DND-41 (cell line): ENCODE measurements at regions not wholly inside any gene's neighbourhood (a gene's known extent, or its start where the extent isn't known, plus 50 kb on each side); places are given as distances from the start of the nearest gene placed in this dataset.

Experiments
- ATAC-seq: fragments of 200-7000 bp; cut with Tn5 transposase; 3 replicates; pipeline ENCODE4 v1.9.1; 2021; ENCODE audit warnings: low read depth; ENCODE audit not compliant: insufficient read depth
- DNase-seq: peaks from one replicate; pipeline ENCODE4 v3.0.0-alpha.2; 2020
- H2AFZ ChIP-seq: 2 replicates; pipeline ENCODE4 v1.6.0; 2012; ENCODE audit warnings: low read depth, low read length
- H3K27ac ChIP-seq: 2 replicates; pipeline ENCODE4 v1.5.1; 2012; ENCODE audit warnings: low read length, inconsistent platforms
- H3K27me3 ChIP-seq: fragments of 200-600 bp; sonication (generic); 2 replicates; pipeline ENCODE4 v1.6.0; 2012; ENCODE audit warnings: low read length, mild to moderate bottlenecking, inconsistent platforms; ENCODE audit not compliant: insufficient read depth, poor library complexity
- H3K36me3 ChIP-seq: 2 replicates; pipeline ENCODE4 v1.5.1; 2012; ENCODE audit warnings: low read length, inconsistent platforms; ENCODE audit not compliant: insufficient read depth
- H3K4me1 ChIP-seq: 2 replicates; pipeline ENCODE4 v1.5.1; 2012; ENCODE audit warnings: mild to moderate bottlenecking, low read length; ENCODE audit not compliant: insufficient read depth
- H3K4me2 ChIP-seq: 2 replicates; pipeline ENCODE4 v1.6.0; 2012; ENCODE audit warnings: mild to moderate bottlenecking, moderate library complexity, low read length, inconsistent platforms; ENCODE audit not compliant: insufficient read depth
- H3K4me3 ChIP-seq, 2 experiments: fragments of 200-600 bp in 1 of 2; shearing (Covaris generic) in 1 of 2; 2 replicates each; pipeline ENCODE4 v1.5.1; 2012 to 2016; ENCODE audit warnings: inconsistent platforms in 2 of 2, low read length in 2 of 2, mild to moderate bottlenecking in 2 of 2, low read depth in 1 of 2, moderate library complexity in 1 of 2
- H3K79me2 ChIP-seq: 2 replicates; pipeline ENCODE4 v1.6.0; 2012; ENCODE audit warnings: low read length, inconsistent platforms; ENCODE audit not compliant: insufficient read depth
- H3K9ac ChIP-seq: 2 replicates; pipeline ENCODE4 v1.6.0; 2012; ENCODE audit warnings: low read depth, mild to moderate bottlenecking, inconsistent platforms, low read length, moderate library complexity
- H3K9me3 ChIP-seq: 2 replicates; pipeline ENCODE4 v1.5.1; 2012; ENCODE audit warnings: low read length, moderate library complexity, mild to moderate bottlenecking, inconsistent platforms; ENCODE audit not compliant: insufficient read depth, severe bottlenecking
- H4K20me1 ChIP-seq: 2 replicates; pipeline ENCODE4 v1.6.0; 2012; ENCODE audit warnings: low read length; ENCODE audit not compliant: insufficient read depth
- CTCF ChIP-seq: IDR thresholded peaks from 2 replicates; pipeline ENCODE4 v1.5.1; 2012; ENCODE audit warnings: borderline replicate concordance, low read length, moderate library complexity, mild to moderate bottlenecking; ENCODE audit not compliant: poor library complexity, severe bottlenecking; ENCODE audit errors: extremely low read depth
- EZH2 ChIP-seq: IDR thresholded peaks from 3 replicates; pipeline ENCODE4 v1.6.1; 2012; ENCODE audit warnings: borderline replicate concordance, low read depth, mild to moderate bottlenecking, moderate library complexity, low read length, inconsistent platforms; ENCODE audit not compliant: severe bottlenecking

GRCh38 chr12:22766911-22767420 lies 142.0 kb downstream of the ETNK1 start:
- no peaks in the 10 kb centered on the region for H4K20me1 ChIP-seq
- H3K27ac ChIP-seq = no peak overlapping the region
- no peaks in the 10 kb centered on the region for H3K4me1 ChIP-seq
- H3K9ac ChIP-seq = no peak overlapping the region
- H2AFZ ChIP-seq = no peak overlapping the region
- H3K79me2 ChIP-seq = no peaks in the 10 kb centered on the region
- DNase-seq = no peak
- H3K4me2 ChIP-seq = no peak overlapping the region
- no peaks in the 10 kb centered on the region for H3K9me3 ChIP-seq
- TF ChIP-seq CTCF = no peak
- ATAC-seq = no peak
- no peaks in the 10 kb centered on the region for H3K36me3 ChIP-seq
- no peaks in the 10 kb centered on the region for H3K27me3 ChIP-seq
- H3K4me3 ChIP-seq = no peak overlapping the region

GRCh38 chr12:22781339-22781738 lies 156.4 kb downstream of the ETNK1 start:
- no peaks in the 10 kb centered on the region for H3K79me2 ChIP-seq
- H3K9me3 ChIP-seq = no peaks in the 10 kb centered on the region
- H3K4me1 ChIP-seq = no peaks in the 10 kb centered on the region
- no peak overlapping the region for H3K27ac ChIP-seq
- no peak for TF ChIP-seq EZH2
- TF ChIP-seq CTCF = no peak
- no peak overlapping the region for H3K9ac ChIP-seq
- H4K20me1 ChIP-seq = no peaks in the 10 kb centered on the region
- no peak overlapping the region for H2AFZ ChIP-seq
- no peaks in the 10 kb centered on the region for H3K36me3 ChIP-seq
- H3K4me3 ChIP-seq = no peak overlapping the region
- no peak for DNase-seq
- no peak overlapping the region for H3K4me2 ChIP-seq
- ATAC-seq = no peak
- H3K27me3 ChIP-seq = no peaks in the 10 kb centered on the region

- Histone ChIP-seq H3K9me3 (no peaks in the 10 kb centered on the region), H3K79me2 (no peaks in the 10 kb centered on the region), H4K20me1 (no peaks in the 10 kb centered on the region), H3K4me1 (no peaks in the 10 kb centered on the region), H3K9ac (no peak overlapping the region), H3K36me3 (no peaks in the 10 kb centered on the region), H3K4me2 (no peak overlapping the region), H3K4me3 (no peak overlapping the region), H2AFZ (no peak overlapping the region), H3K27me3 (no peaks in the 10 kb centered on the region), H3K27ac (no peak overlapping the region)
- DNase-seq = no peak
- no peak for TF ChIP-seq CTCF
- TF ChIP-seq EZH2 = no peak
- no peak for ATAC-seq
Observed at GRCh38 chr12:22787557-22787956, 162.6 kb downstream of the ETNK1 start.

- H3K4me1 ChIP-seq = no peaks in the 10 kb centered on the region
- H3K27ac ChIP-seq = no peak overlapping the region
- no peak overlapping the region for H3K4me3 ChIP-seq
- H2AFZ ChIP-seq = no peak overlapping the region
- H3K36me3 ChIP-seq = no peaks in the 10 kb centered on the region
- no peaks in the 10 kb centered on the region for H4K20me1 ChIP-seq
- H3K79me2 ChIP-seq = no peaks in the 10 kb centered on the region
- H3K4me2 ChIP-seq = no peak overlapping the region
- H3K27me3 ChIP-seq = no peaks in the 10 kb centered on the region
- ATAC-seq (no peak), DNase-seq (no peak)
- no peak for TF ChIP-seq EZH2
- TF ChIP-seq CTCF = no peak
- H3K9me3 ChIP-seq = no peaks in the 10 kb centered on the region
- no peak overlapping the region for H3K9ac ChIP-seq
Observed at GRCh38 chr12:22788913-22789312, 163.9 kb downstream of the ETNK1 start.
